ENCODE measurements at regions not wholly inside any gene's neighbourhood (a gene's known extent, or its start where the extent isn't known, plus 50 kb on each side); places are given as distances from the start of the nearest gene placed in this dataset.

DNA sequence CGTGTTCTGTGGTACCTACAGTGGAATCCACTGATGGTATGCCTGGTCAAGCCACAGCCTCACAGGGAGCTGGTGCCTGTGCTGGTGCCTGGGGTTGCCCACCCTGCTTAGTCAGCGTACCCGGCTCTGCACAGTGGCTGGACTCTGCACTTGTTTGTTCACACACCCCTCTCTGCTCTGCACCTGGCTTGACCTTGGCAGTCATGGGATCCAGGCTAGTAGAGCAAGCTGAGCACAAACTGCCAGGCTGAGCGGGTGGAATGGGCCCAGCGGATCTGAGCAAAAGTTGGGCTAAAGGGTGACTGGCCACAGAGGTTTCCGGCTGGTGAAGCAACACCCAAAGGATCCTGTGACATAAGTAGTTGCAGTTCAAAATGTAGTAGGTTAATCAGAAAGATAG is 163.5 kb downstream of the CDH19 start:
- Histone ChIP-seq H3K27ac (ENCODE audit: low read length) (no peak overlapping the region), H3K4me2 (ENCODE audit: low read length) (no peak overlapping the region), H3K4me3 (ENCODE audit: low read length) (no peak overlapping the region), H4K20me1 (ENCODE audit: insufficient read depth, low read length) (no peaks in the 10 kb centered on the region), H3K4me1 (ENCODE audit: low read length) (no peaks in the 10 kb centered on the region), H3K9ac (ENCODE audit: low read length) (no peak overlapping the region), H3K79me2 (ENCODE audit: low read length) (no peaks in the 10 kb centered on the region), H3K36me3 (replicated peaks; ENCODE audit: low read depth, low read length) (no peaks in the 10 kb centered on the region), H3K9me3 (ENCODE audit: insufficient read depth, low read length) (no peaks in the 10 kb centered on the region), H2AFZ (ENCODE audit: low read depth, low read length) (no peak overlapping the region), H3K27me3 (ENCODE audit: low read depth, low read length) (no peaks in the 10 kb centered on the region)
- no peak for TF ChIP-seq EZH2phosphoT487 (IDR thresholded peaks at IDR 0.05; ENCODE audit: low read depth)
- TF ChIP-seq, protein P1, sequence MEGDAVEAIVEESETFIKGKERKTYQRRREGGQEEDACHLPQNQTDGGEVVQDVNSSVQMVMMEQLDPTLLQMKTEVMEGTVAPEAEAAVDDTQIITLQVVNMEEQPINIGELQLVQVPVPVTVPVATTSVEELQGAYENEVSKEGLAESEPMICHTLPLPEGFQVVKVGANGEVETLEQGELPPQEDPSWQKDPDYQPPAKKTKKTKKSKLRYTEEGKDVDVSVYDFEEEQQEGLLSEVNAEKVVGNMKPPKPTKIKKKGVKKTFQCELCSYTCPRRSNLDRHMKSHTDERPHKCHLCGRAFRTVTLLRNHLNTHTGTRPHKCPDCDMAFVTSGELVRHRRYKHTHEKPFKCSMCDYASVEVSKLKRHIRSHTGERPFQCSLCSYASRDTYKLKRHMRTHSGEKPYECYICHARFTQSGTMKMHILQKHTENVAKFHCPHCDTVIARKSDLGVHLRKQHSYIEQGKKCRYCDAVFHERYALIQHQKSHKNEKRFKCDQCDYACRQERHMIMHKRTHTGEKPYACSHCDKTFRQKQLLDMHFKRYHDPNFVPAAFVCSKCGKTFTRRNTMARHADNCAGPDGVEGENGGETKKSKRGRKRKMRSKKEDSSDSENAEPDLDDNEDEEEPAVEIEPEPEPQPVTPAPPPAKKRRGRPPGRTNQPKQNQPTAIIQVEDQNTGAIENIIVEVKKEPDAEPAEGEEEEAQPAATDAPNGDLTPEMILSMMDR (IDR thresholded peaks at IDR 0.05; ENCODE audit: low read depth, low read length), result no peak

DNA sequence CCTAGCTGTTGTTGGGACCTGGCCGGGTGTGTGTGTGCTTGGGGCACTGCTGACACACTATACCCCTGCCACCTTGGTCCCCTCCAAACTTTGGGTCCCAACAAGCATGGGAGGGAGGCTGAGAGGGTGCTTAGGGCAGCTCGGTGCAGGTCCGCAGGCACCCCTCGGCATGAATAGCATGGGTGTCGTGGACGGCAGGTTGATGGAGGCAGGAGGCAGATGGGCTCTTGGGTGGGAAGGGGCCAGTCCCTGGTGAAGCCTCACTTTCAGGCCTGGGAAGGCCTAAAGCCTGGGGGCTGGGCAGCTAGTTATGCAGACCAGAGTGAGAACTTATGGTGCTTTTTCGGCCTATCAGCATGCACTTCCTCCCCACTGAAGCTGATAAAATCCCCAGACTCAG is 164.2 kb downstream of the CDH19 start:
- H3K27ac ChIP-seq (ENCODE audit: low read length), result no peak overlapping the region
- H3K79me2 ChIP-seq (ENCODE audit: low read length), result no peaks in the 10 kb centered on the region
- H3K4me3 ChIP-seq (ENCODE audit: low read length), result no peak overlapping the region
- no peak overlapping the region for H3K4me2 ChIP-seq (ENCODE audit: low read length)
- H3K9me3 ChIP-seq (ENCODE audit: insufficient read depth, low read length), result no peaks in the 10 kb centered on the region
- H4K20me1 ChIP-seq (ENCODE audit: insufficient read depth, low read length), result no peaks in the 10 kb centered on the region
- no peaks in the 10 kb centered on the region for H3K36me3 ChIP-seq (replicated peaks; ENCODE audit: low read depth, low read length)
- H3K27me3 ChIP-seq (ENCODE audit: low read depth, low read length), result no peaks in the 10 kb centered on the region
- no peak overlapping the region for H3K9ac ChIP-seq (ENCODE audit: low read length)
- H3K4me1 ChIP-seq (ENCODE audit: low read length), result no peaks in the 10 kb centered on the region
- no peak for TF ChIP-seq EZH2phosphoT487 (IDR thresholded peaks at IDR 0.05; ENCODE audit: low read depth)
- TF ChIP-seq, protein P1 (IDR thresholded peaks at IDR 0.05; ENCODE audit: low read depth, low read length), result no peak
- no peak overlapping the region for H2AFZ ChIP-seq (ENCODE audit: low read depth, low read length)

DNA sequence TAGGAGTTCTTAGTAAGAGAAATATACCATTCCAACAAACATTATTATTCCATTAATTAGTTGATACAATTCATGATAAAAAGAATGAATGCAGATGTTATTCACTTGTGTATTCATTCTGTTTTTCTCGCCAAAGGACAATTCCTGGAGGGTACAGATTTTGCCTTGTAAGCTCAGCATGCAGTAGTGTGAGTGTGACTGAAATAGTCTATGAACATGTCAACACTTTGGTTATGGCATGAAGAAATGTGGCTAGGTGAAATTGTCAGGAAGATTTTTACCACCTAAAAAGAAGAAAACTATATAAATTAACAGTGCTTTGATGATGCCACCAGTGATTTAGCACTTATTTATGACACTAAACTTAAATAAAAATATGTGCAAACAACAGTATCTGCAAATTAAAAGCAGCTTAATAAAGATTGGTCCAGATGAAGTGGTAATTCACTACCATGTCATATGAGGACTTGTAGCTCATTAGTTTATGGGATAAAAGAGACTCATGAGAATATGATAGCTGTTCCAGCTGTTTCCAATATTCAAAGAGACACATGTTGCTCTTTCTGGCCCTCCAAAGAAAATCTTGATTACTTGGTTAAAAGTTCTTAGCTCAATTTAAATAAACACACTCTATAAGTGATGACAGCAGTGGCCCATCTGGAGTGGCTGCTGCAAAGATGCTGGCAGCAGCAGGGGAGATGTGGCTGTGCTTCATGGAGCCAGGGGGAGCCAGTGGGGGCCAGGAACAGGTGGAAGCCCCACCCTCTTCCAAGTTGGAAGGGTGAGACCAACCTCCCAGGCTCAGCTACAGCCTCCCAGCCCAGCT is 165.0 kb downstream of the CDH19 start:
- TF ChIP-seq, protein P1 (IDR thresholded peaks at IDR 0.05; ENCODE audit: low read depth, low read length), result no peak
- TF ChIP-seq EZH2phosphoT487 (IDR thresholded peaks at IDR 0.05; ENCODE audit: low read depth), result no peak
- H3K4me3 ChIP-seq (ENCODE audit: low read length), result no peak overlapping the region
- no peak overlapping the region for H3K4me2 ChIP-seq (ENCODE audit: low read length)
- no peaks in the 10 kb centered on the region for H3K79me2 ChIP-seq (ENCODE audit: low read length)
- no peaks in the 10 kb centered on the region for H4K20me1 ChIP-seq (ENCODE audit: insufficient read depth, low read length)
- no peak overlapping the region for H2AFZ ChIP-seq (ENCODE audit: low read depth, low read length)
- H3K36me3 ChIP-seq (replicated peaks; ENCODE audit: low read depth, low read length), result no peaks in the 10 kb centered on the region
- H3K27ac ChIP-seq (ENCODE audit: low read length), result no peak overlapping the region
- H3K27me3 ChIP-seq (ENCODE audit: low read depth, low read length), result no peaks in the 10 kb centered on the region
- H3K9ac ChIP-seq (ENCODE audit: low read length), result no peak overlapping the region
- H3K9me3 ChIP-seq (ENCODE audit: insufficient read depth, low read length), result no peaks in the 10 kb centered on the region
- no peaks in the 10 kb centered on the region for H3K4me1 ChIP-seq (ENCODE audit: low read length)

DNA sequence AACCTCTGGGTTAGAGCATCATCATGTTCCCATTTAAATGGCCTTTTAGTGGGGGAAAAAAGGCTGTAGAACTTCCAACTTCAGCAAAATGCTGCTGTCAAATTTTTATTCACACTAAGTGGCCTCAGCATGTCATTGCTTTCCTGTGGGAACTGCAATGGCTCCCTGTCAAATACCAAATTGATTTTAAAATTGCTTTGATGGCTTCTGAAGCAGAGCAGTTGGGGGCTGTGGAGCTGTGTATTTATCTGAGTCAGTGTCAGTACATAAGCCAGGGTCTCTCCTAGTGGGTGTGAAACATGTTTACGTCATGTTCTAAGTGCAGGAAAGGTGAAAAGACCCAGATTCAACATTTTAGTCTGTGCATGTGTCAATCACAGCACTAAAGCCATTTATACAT is 171.3 kb downstream of the CDH19 start:
- no peaks in the 10 kb centered on the region for H3K79me2 ChIP-seq (ENCODE audit: low read length)
- no peak overlapping the region for H2AFZ ChIP-seq (ENCODE audit: low read depth, low read length)
- no peaks in the 10 kb centered on the region for H3K27me3 ChIP-seq (ENCODE audit: low read depth, low read length)
- H4K20me1 ChIP-seq (ENCODE audit: insufficient read depth, low read length), result no peaks in the 10 kb centered on the region
- no peaks in the 10 kb centered on the region for H3K4me1 ChIP-seq (ENCODE audit: low read length)
- H3K4me3 ChIP-seq (ENCODE audit: low read length), result no peak overlapping the region
- H3K27ac ChIP-seq (ENCODE audit: low read length), result no peak overlapping the region
- no peak overlapping the region for H3K9ac ChIP-seq (ENCODE audit: low read length)
- TF ChIP-seq, protein P1 (IDR thresholded peaks at IDR 0.05; ENCODE audit: low read depth, low read length), result no peak
- no peak for TF ChIP-seq EZH2phosphoT487 (IDR thresholded peaks at IDR 0.05; ENCODE audit: low read depth)
- no peak overlapping the region for H3K4me2 ChIP-seq (ENCODE audit: low read length)
- H3K36me3 ChIP-seq (replicated peaks; ENCODE audit: low read depth, low read length), result no peaks in the 10 kb centered on the region
- no peaks in the 10 kb centered on the region for H3K9me3 ChIP-seq (ENCODE audit: insufficient read depth, low read length)

All from OCI-LY3 (cell line).